A549 (cell line): ENCODE measurements at regions not wholly inside any gene's neighbourhood (a gene's known extent, or its start where the extent isn't known, plus 50 kb on each side); places are given as distances from the start of the nearest gene placed in this dataset.
A peak's percentile ranks its signal among the peaks of the same experiment; 100 is the strongest.

Experiments used
- ATAC-seq, 2 experiments: fragments of 200-7000 bp in 1 of 2; fragments of >200 bp in 1 of 2; cut with Nextera tagmentation in 1 of 2; cut with Tn5 transposase in 1 of 2; 3 replicates each; pipeline versions ENCODE4 v1.8.0 to v1.9.1; 2018 to 2020; ENCODE audit warnings: mild to moderate bottlenecking in 1 of 2, moderate library complexity in 1 of 2
- CTCF ChIA-PET: fragments of 300-600 bp; sonication (Branson Sonifier 250); formaldehyde crosslinking; extraction: SDS; loops from one replicate; lab custom pipeline; 2021; ENCODE audit warnings: antibody characterized with exemption, inconsistent platforms; lab: Yijun Ruan, JAX
- POLR2A ChIA-PET: fragments of 350-600 bp; formaldehyde crosslinking; extraction: SDS; loops from one replicate; lab custom pipeline; 2021; ENCODE audit warnings: antibody characterized with exemption, inconsistent platforms; lab: Yijun Ruan, JAX
- DNase-seq, 2 experiments: peaks; one replicate each; pipeline versions ENCODE4 v3.0.0 to v3.0.0-alpha.2; 2011 to 2016; ENCODE audit warnings: low read depth in 1 of 2, low spot score in 1 of 2
- FAIRE-seq: peaks from 2 replicates; lab custom pipeline; 2011; peaks lifted over from hg19 to GRCh38; lab: Jason Lieb, UNC
- H3K27ac ChIP-seq, 2 experiments: fragments of >200 bp; sonication (Bioruptor Twin); formaldehyde crosslinking; 3 replicates each; pipeline ENCODE4 v1.5.1; 2016 to 2017
- H3K4me1 ChIP-seq: fragments of >200 bp; sonication (Bioruptor Twin); formaldehyde crosslinking; 3 replicates; pipeline ENCODE4 v1.6.1; 2016
- H3K4me2 ChIP-seq: fragments of >200 bp; sonication (Bioruptor Twin); formaldehyde crosslinking; 3 replicates; pipeline ENCODE4 v1.6.1; 2016
- H3K4me3 ChIP-seq: fragments of >200 bp; sonication (Bioruptor Twin); formaldehyde crosslinking; 3 replicates; pipeline ENCODE4 v1.5.1; 2016
- H3K9me3 ChIP-seq: fragments of >200 bp; sonication (Bioruptor Twin); formaldehyde crosslinking; 3 replicates; pipeline ENCODE4 v1.6.1; 2016
- BHLHE40 ChIP-seq: IDR thresholded peaks from 2 replicates; pipeline ENCODE4 v1.6.1; 2012; ENCODE audit warnings: low read depth, low read length, inconsistent platforms
- CEBPB ChIP-seq, 2 experiments: fragments of >200 bp in 1 of 2; sonication (Bioruptor Twin) in 1 of 2; formaldehyde crosslinking in 1 of 2; IDR thresholded peaks; 2 replicates each; pipeline ENCODE4 v1.6.1; 2012 to 2016
- CHD2 ChIP-seq: fragments of 150-350 bp; IDR thresholded peaks from 2 replicates; pipeline ENCODE4 v1.6.1; 2014; ENCODE audit warnings: low read length; ENCODE audit not compliant: partially characterized antibody
- CHD4 ChIP-seq: fragments of 200-600 bp; sonication (generic); IDR thresholded peaks from 2 replicates; pipeline ENCODE4 v1.6.1; 2016; ENCODE audit warnings: antibody characterized with exemption, mild to moderate bottlenecking, borderline replicate concordance
- E2F6 ChIP-seq: IDR thresholded peaks from 2 replicates; pipeline ENCODE4 v1.6.1; 2012; ENCODE audit warnings: low read depth, borderline replicate concordance
- EHF ChIP-seq: fragments of 250-450 bp; sonication (Bioruptor Pico); IDR thresholded peaks from 2 replicates; pipeline ENCODE4 v1.5.0; 2020; ENCODE audit warnings: mild to moderate bottlenecking
- FOSB ChIP-seq: fragments of 250-450 bp; sonication (Bioruptor Pico); IDR thresholded peaks from 2 replicates; pipeline ENCODE4 v1.5.0; 2020; ENCODE audit warnings: mild to moderate bottlenecking, moderate library complexity
- FOSL2 ChIP-seq, 2 experiments: fragments of 450-650 bp in 1 of 2; fragments of >200 bp in 1 of 2; sonication (Bioruptor Twin) in 1 of 2; formaldehyde crosslinking; IDR thresholded peaks; 2 replicates each; pipeline versions ENCODE4 v1.5.0 to v1.6.1; 2016 to 2020; ENCODE audit warnings: mild to moderate bottlenecking in 1 of 2, moderate library complexity in 1 of 2
- GATA3 ChIP-seq: IDR thresholded peaks from 2 replicates; pipeline ENCODE4 v1.6.1; 2012; ENCODE audit warnings: borderline replicate concordance
- HOXB5 ChIP-seq: fragments of 250-450 bp; sonication (Bioruptor Pico); IDR thresholded peaks from 2 replicates; pipeline ENCODE4 v1.5.0; 2020; ENCODE audit warnings: mild to moderate bottlenecking, moderate library complexity
- JUN ChIP-seq, 2 experiments: fragments of >200 bp; sonication (Bioruptor Twin); formaldehyde crosslinking; IDR thresholded peaks; 2 replicates in 1 of 2; 3 replicates in 1 of 2; pipeline ENCODE4 v1.6.1; 2016 to 2017
- MAFK ChIP-seq: fragments of 450-650 bp; IDR thresholded peaks from 2 replicates; pipeline ENCODE4 v1.6.1; 2014; ENCODE audit not compliant: partially characterized antibody
- MAZ ChIP-seq: fragments of 150-350 bp; IDR thresholded peaks from 2 replicates; pipeline ENCODE4 v1.6.1; 2014; ENCODE audit warnings: antibody characterized with exemption, low read depth, low read length, borderline replicate concordance
- NPAS2 ChIP-seq: fragments of 250-450 bp; sonication (Bioruptor Pico); IDR thresholded peaks from 2 replicates; pipeline ENCODE4 v1.8.0; 2022; ENCODE audit warnings: mild to moderate bottlenecking, moderate library complexity, borderline replicate concordance
- PBX3 ChIP-seq: IDR thresholded peaks from 2 replicates; pipeline ENCODE4 v1.6.1; 2012
- POLR2A ChIP-seq: IDR thresholded peaks from 2 replicates; pipeline ENCODE4 v1.6.1; 2012; ENCODE audit warnings: mild to moderate bottlenecking, low read length
- POLR2AphosphoS2 ChIP-seq: conservative IDR thresholded peaks from 2 replicates; pipeline ENCODE4 v1.6.1; 2012; ENCODE audit warnings: low read length, improper control_type of control experiment, inconsistent platforms
- RAD21 ChIP-seq, 2 experiments: fragments of >200 bp in 1 of 2; sonication (Bioruptor Twin) in 1 of 2; formaldehyde crosslinking in 1 of 2; IDR thresholded peaks in 1 of 2; conservative IDR thresholded peaks in 1 of 2; 2 replicates in 1 of 2; 3 replicates in 1 of 2; pipeline ENCODE4 v1.6.1; 2012 to 2018; ENCODE audit warnings: inconsistent platforms in 1 of 2
- RARB ChIP-seq: fragments of 250-450 bp; sonication (Bioruptor Pico); IDR thresholded peaks from 2 replicates; pipeline ENCODE4 v1.8.0; 2021; ENCODE audit warnings: mild to moderate bottlenecking, moderate library complexity
- RCOR1 ChIP-seq: fragments of 150-350 bp; IDR thresholded peaks from 2 replicates; pipeline ENCODE4 v1.6.1; 2014; ENCODE audit warnings: antibody characterized with exemption, low read length, low read depth
- SREBF2 ChIP-seq: fragments of 450-650 bp; IDR thresholded peaks from 2 replicates; pipeline ENCODE4 v1.6.1; 2014; ENCODE audit warnings: mild to moderate bottlenecking, moderate library complexity
- TFCP2L1 ChIP-seq: fragments of 250-450 bp; sonication (Bioruptor Pico); IDR thresholded peaks from 2 replicates; pipeline ENCODE4 v1.5.0; 2021; ENCODE audit warnings: mild to moderate bottlenecking
- TP53 ChIP-seq: fragments of 250-450 bp; sonication (Bioruptor Pico); IDR thresholded peaks from 2 replicates; pipeline ENCODE4 v1.5.0; 2021; ENCODE audit warnings: mild to moderate bottlenecking, moderate library complexity
- ZFP36 ChIP-seq: fragments of 450-650 bp; IDR thresholded peaks from 2 replicates; pipeline ENCODE4 v1.6.1; 2014; ENCODE audit warnings: borderline replicate concordance; ENCODE audit not compliant: partially characterized antibody
- ZNF302 ChIP-seq: fragments of 250-450 bp; sonication (Bioruptor Pico); IDR thresholded peaks from 2 replicates; pipeline ENCODE4 v1.9.0; 2021; ENCODE audit warnings: inconsistent platforms, mild to moderate bottlenecking, moderate library complexity
- ZSCAN20 ChIP-seq: fragments of 250-450 bp; sonication (Bioruptor Pico); IDR thresholded peaks from 2 replicates; pipeline ENCODE4 v1.8.0; 2022; ENCODE audit warnings: mild to moderate bottlenecking, moderate library complexity
- WGBS: methylation state at CpG from one replicate; pipeline ENCODE4 v1.1.6; 2017; ENCODE audit errors: missing lambda C conversion rate; 5-methylcytosine and 5-hydroxymethylcytosine counted together
- TF ChIP-seq, protein P1 (sequence below): fragments of 250-450 bp; sonication (Bioruptor Pico); IDR thresholded peaks from 2 replicates; pipeline ENCODE4 v1.5.0; 2020; ENCODE audit warnings: low read depth, mild to moderate bottlenecking, moderate library complexity
- TF ChIP-seq, protein P2 (sequence below): fragments of >200 bp; sonication (Bioruptor Twin); formaldehyde crosslinking; IDR thresholded peaks from 3 replicates; pipeline ENCODE4 v1.6.1; 2016
- TF ChIP-seq, protein P3 (sequence below): fragments of 250-450 bp; sonication (Bioruptor Pico); IDR thresholded peaks from 2 replicates; pipeline ENCODE4 v1.5.0; 2021; ENCODE audit warnings: mild to moderate bottlenecking, moderate library complexity, borderline replicate concordance
- TF ChIP-seq, protein P4 (sequence below): fragments of 200-600 bp; sonication (generic); IDR thresholded peaks from 2 replicates; pipeline ENCODE4 v1.6.1; 2016; ENCODE audit warnings: antibody characterized with exemption, mild to moderate bottlenecking, moderate library complexity

GRCh38 chr1:148263128-148263905, 111.2 kb upstream of the NBPF11 start:
- peak; percentile 65 to 92 for DNase-seq
- Histone ChIP-seq H3K4me1 (0 out of 3 replicates have a peak, but pooled peaks cover 3% of the 10 kb centered on the region), H3K9me3 (no peaks in the 10 kb centered on the region), H3K4me3 (peak overlapping the region; percentile 52), H3K27ac (peak overlapping the region; percentile 80 to 90), H3K4me2 (peak overlapping the region; percentile 96)
- ATAC-seq, result peak; percentile 72
- no peak for FAIRE-seq
- ChIA-PET CTCF (interaction anchor here (1.2 kb wide), 1 partner anchor 53 kb away, joined by 3 read pairs; no protein-coding TSS in a partner anchor), POLR2A (interaction anchor here (0.8 to 3.1 kb wide), 13 partner anchors 10 to 1886 kb away, joined by 3 to 104 read pairs (median 5); partner anchors contain the start of genes ACP6 and NBPF11)
- WGBS, result 20% methylated on average over 43 of the region's 43 CpGs
- TF ChIP-seq ZSCAN20 (CRISPR knock-in tag), result peak; percentile 64; the same call in 1 of the 2 replicates
- no peak for TF ChIP-seq CHD4
- TF ChIP-seq FOSL2 (IDR thresholded peaks at IDR 0.05), result no peak
- peak; percentile 88 for TF ChIP-seq FOSL2 (CRISPR knock-in tag; IDR thresholded peaks at IDR 0.05)
- TF ChIP-seq NPAS2 (CRISPR knock-in tag), result no peak
- peak; percentile 47 for TF ChIP-seq BHLHE40
- TF ChIP-seq POLR2AphosphoS2, result no peak
- TF ChIP-seq RARB, result peak; percentile 100
- TF ChIP-seq, protein P1, sequence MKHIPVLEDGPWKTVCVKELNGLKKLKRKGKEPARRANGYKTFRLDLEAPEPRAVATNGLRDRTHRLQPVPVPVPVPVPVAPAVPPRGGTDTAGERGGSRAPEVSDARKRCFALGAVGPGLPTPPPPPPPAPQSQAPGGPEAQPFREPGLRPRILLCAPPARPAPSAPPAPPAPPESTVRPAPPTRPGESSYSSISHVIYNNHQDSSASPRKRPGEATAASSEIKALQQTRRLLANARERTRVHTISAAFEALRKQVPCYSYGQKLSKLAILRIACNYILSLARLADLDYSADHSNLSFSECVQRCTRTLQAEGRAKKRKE (CRISPR knock-in tag), result peak; percentile 99
- peak; percentile 100 for TF ChIP-seq TP53
- TF ChIP-seq HOXB5 (CRISPR knock-in tag), result peak; percentile 96
- TF ChIP-seq CEBPB (IDR thresholded peaks at IDR 0.05), result peak in 1 of 2 experiments; percentile 29; a peak in 1 of 4 replicates
- TF ChIP-seq GATA3, result peak; percentile 66; the same call in 1 of the 2 replicates
- TF ChIP-seq ZNF302 (CRISPR knock-in tag), result no peak
- TF ChIP-seq TFCP2L1, result peak; percentile 100
- TF ChIP-seq MAFK, result no peak
- peak; percentile 92 for TF ChIP-seq PBX3
- TF ChIP-seq MAZ, result peak; percentile 74; the same call in 1 of the 2 replicates
- TF ChIP-seq E2F6, result peak; percentile 72; the same call in 1 of the 2 replicates
- TF ChIP-seq FOSB (CRISPR knock-in tag), result peak; percentile 100
- peak; percentile 99 for TF ChIP-seq EHF (CRISPR knock-in tag)
- no peak for TF ChIP-seq RCOR1
- no peak for TF ChIP-seq ZFP36
- TF ChIP-seq POLR2A, result peak; percentile 96
- no peak for TF ChIP-seq SREBF2
- TF ChIP-seq JUN (IDR thresholded peaks at IDR 0.05), result peak; percentile 97 to 99
- TF ChIP-seq, protein P2, sequence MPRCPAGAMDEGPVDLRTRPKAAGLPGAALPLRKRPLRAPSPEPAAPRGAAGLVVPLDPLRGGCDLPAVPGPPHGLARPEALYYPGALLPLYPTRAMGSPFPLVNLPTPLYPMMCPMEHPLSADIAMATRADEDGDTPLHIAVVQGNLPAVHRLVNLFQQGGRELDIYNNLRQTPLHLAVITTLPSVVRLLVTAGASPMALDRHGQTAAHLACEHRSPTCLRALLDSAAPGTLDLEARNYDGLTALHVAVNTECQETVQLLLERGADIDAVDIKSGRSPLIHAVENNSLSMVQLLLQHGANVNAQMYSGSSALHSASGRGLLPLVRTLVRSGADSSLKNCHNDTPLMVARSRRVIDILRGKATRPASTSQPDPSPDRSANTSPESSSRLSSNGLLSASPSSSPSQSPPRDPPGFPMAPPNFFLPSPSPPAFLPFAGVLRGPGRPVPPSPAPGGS, result peak; percentile 99
- 0 out of 5 replicates have a peak, but pooled peaks of 1 of the 2 experiments have one; percentile 2 for TF ChIP-seq RAD21 (conservative IDR thresholded peaks at IDR 0.05 in 1 of 2, IDR thresholded peaks at IDR 0.05 in 1 of 2)
- TF ChIP-seq, protein P3, sequence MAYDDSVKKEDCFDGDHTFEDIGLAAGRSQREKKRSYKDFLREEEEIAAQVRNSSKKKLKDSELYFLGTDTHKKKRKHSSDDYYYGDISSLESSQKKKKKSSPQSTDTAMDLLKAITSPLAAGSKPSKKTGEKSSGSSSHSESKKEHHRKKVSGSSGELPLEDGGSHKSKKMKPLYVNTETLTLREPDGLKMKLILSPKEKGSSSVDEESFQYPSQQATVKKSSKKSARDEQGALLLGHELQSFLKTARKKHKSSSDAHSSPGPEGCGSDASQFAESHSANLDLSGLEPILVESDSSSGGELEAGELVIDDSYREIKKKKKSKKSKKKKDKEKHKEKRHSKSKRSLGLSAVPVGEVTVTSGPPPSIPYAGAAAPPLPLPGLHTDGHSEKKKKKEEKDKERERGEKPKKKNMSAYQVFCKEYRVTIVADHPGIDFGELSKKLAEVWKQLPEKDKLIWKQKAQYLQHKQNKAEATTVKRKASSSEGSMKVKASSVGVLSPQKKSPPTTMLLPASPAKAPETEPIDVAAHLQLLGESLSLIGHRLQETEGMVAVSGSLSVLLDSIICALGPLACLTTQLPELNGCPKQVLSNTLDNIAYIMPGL (CRISPR knock-in tag), result peak; percentile 100
- peak; percentile 56 for TF ChIP-seq CHD2
- TF ChIP-seq, protein P4, sequence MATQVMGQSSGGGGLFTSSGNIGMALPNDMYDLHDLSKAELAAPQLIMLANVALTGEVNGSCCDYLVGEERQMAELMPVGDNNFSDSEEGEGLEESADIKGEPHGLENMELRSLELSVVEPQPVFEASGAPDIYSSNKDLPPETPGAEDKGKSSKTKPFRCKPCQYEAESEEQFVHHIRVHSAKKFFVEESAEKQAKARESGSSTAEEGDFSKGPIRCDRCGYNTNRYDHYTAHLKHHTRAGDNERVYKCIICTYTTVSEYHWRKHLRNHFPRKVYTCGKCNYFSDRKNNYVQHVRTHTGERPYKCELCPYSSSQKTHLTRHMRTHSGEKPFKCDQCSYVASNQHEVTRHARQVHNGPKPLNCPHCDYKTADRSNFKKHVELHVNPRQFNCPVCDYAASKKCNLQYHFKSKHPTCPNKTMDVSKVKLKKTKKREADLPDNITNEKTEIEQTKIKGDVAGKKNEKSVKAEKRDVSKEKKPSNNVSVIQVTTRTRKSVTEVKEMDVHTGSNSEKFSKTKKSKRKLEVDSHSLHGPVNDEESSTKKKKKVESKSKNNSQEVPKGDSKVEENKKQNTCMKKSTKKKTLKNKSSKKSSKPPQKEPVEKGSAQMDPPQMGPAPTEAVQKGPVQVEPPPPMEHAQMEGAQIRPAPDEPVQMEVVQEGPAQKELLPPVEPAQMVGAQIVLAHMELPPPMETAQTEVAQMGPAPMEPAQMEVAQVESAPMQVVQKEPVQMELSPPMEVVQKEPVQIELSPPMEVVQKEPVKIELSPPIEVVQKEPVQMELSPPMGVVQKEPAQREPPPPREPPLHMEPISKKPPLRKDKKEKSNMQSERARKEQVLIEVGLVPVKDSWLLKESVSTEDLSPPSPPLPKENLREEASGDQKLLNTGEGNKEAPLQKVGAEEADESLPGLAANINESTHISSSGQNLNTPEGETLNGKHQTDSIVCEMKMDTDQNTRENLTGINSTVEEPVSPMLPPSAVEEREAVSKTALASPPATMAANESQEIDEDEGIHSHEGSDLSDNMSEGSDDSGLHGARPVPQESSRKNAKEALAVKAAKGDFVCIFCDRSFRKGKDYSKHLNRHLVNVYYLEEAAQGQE, result peak; percentile 72
